Kidney (tissue), 13 donors: ENCODE measurements at regions not wholly inside any gene's neighbourhood (a gene's known extent, or its start where the extent isn't known, plus 50 kb on each side); places are given as distances from the start of the nearest gene placed in this dataset.

ENCODE experiments used
- DNase-seq, 5 donors: peaks; one replicate each; pipeline ENCODE4 v3.0.0-alpha.2; 2013 to 2020
- FAIRE-seq: peaks from 2 replicates; lab custom pipeline; 2012; peaks lifted over from hg19 to GRCh38; lab: Jason Lieb, UNC
- H3K27ac ChIP-seq, 2 donors: one replicate each; pipeline ENCODE4 v1.7.0; 2013; ENCODE audit warnings: low read depth in 2 of 2, low read length in 2 of 2, inconsistent platforms in 1 of 2
- H3K27me3 ChIP-seq: one replicate; pipeline ENCODE4 v1.7.1; 2013; ENCODE audit warnings: low read length, inconsistent platforms; ENCODE audit not compliant: control insufficient read depth, insufficient read depth
- H3K36me3 ChIP-seq, 3 donors: one replicate each; pipeline versions ENCODE4 v1.7.0 to v1.7.1; 2013; ENCODE audit warnings: low read length in 3 of 3, control low read depth in 1 of 3, inconsistent platforms in 1 of 3; ENCODE audit not compliant: insufficient read depth in 3 of 3, control insufficient read depth in 2 of 3
- H3K4me1 ChIP-seq, 3 donors: one replicate each; pipeline versions ENCODE4 v1.7.0 to v1.7.1; 2013; ENCODE audit warnings: low read length in 3 of 3, inconsistent platforms in 1 of 3, low read depth in 1 of 3; ENCODE audit not compliant: control insufficient read depth in 2 of 3, insufficient read depth in 2 of 3
- H3K4me3 ChIP-seq, 3 donors: one replicate each; pipeline versions ENCODE4 v1.7.0 to v1.8.1; 2013; ENCODE audit warnings: low read length in 3 of 3, control low read depth in 1 of 3, inconsistent platforms in 1 of 3
- H3K9ac ChIP-seq, 3 donors: one replicate each; pipeline versions ENCODE4 v1.7.0 to v1.7.1; 2013; ENCODE audit warnings: low read length in 3 of 3, control low read depth in 1 of 3, inconsistent platforms in 1 of 3
- H3K9me3 ChIP-seq, 3 donors: one replicate each; pipeline versions ENCODE4 v1.7.0 to v1.7.1; 2013; ENCODE audit warnings: low read length in 3 of 3, control low read depth in 1 of 3, inconsistent platforms in 1 of 3; ENCODE audit not compliant: control insufficient read depth in 2 of 3, insufficient read depth in 1 of 3
- CTCF ChIP-seq: IDR thresholded peaks from 3 replicates; pipeline ENCODE4 v1.5.1; 2012; ENCODE audit warnings: mild to moderate bottlenecking, moderate library complexity, borderline replicate concordance; ENCODE audit not compliant: insufficient read depth; ENCODE audit errors: extremely low read depth
- intact Hi-C: fragments of 100-400 bp; cut with DNase I; formaldehyde crosslinking; loops from one replicate; pipeline ENCODE4 v1.11.1; 2022
- donor health status: control.
- donor health status: control.
- donor health status: control.
- donor health status: control.
- donor health status: control.
- donor health status: DM: yes; HTN: yes; CAD: no.
- donor health status: Normal renal cell carcinoma (clear cell type).

GRCh38 chr13:47237571-47237970 lies 340.7 kb upstream of the HTR2A start:
- DNase-seq, result no peak
- TF ChIP-seq CTCF, result no peak
- H3K9me3 ChIP-seq, result no peaks in the 10 kb centered on the region
- intact Hi-C loops, result no loop called here
- H3K4me1 ChIP-seq, result no peaks in the 10 kb centered on the region
- H3K36me3 ChIP-seq, result no peaks in the 10 kb centered on the region
- H3K4me3 ChIP-seq, result no peak overlapping the region
- FAIRE-seq, result no peak
- H3K27me3 ChIP-seq, result no peaks in the 10 kb centered on the region
- no peak overlapping the region for H3K27ac ChIP-seq
- no peak overlapping the region for H3K9ac ChIP-seq

- intact Hi-C loops, result no loop called here
- TF ChIP-seq CTCF, result no peak
- DNase-seq, result peak in 1 of 5 donors; percentile 9
- no peak for FAIRE-seq
- Histone ChIP-seq H3K27me3 (no peaks in the 10 kb centered on the region), H3K4me1 (no peaks in the 10 kb centered on the region), H3K4me3 (no peak overlapping the region), H3K36me3 (no peaks in the 10 kb centered on the region), H3K9ac (no peak overlapping the region), H3K9me3 (peaks cover 0 to 6% (median 0%) of the 10 kb centered on the region in 3 donors), H3K27ac (no peak overlapping the region)
Measured at GRCh38 chr13:47233734-47234133, 336.9 kb upstream of the HTR2A start.

- no peak for FAIRE-seq
- Histone ChIP-seq H3K9me3 (peaks cover 0 to 6% (median 0%) of the 10 kb centered on the region in 3 donors), H3K27me3 (no peaks in the 10 kb centered on the region), H3K9ac (no peak overlapping the region), H3K4me3 (no peak overlapping the region), H3K4me1 (no peaks in the 10 kb centered on the region), H3K27ac (no peak overlapping the region), H3K36me3 (no peaks in the 10 kb centered on the region)
- DNase-seq, result no peak
- TF ChIP-seq CTCF, result no peak
- intact Hi-C loops, result no loop called here
Measured at GRCh38 chr13:47232516-47232915, 335.7 kb upstream of the HTR2A start.

- TF ChIP-seq CTCF, result no peak
- no peak for DNase-seq
- H3K27ac ChIP-seq, result no peak overlapping the region
- no peaks in the 10 kb centered on the region for H3K27me3 ChIP-seq
- intact Hi-C loops, result no loop called here
- no peak overlapping the region for H3K9ac ChIP-seq
- FAIRE-seq, result no peak
- no peaks in the 10 kb centered on the region for H3K4me1 ChIP-seq
- H3K9me3 ChIP-seq, result peaks cover 0 to 6% (median 0%) of the 10 kb centered on the region in 3 donors
- no peak overlapping the region for H3K4me3 ChIP-seq
- no peaks in the 10 kb centered on the region for H3K36me3 ChIP-seq
Measured at GRCh38 chr13:47230155-47230554, 333.3 kb upstream of the HTR2A start.
